Uterus (tissue), 3 donors: ENCODE measurements at regions not wholly inside any gene's neighbourhood (a gene's known extent, or its start where the extent isn't known, plus 50 kb on each side); places are given as distances from the start of the nearest gene placed in this dataset.

ENCODE experiments used
- DNase-seq, 2 donors: peaks; one replicate each; pipeline ENCODE4 v3.0.0-alpha.2; 2019 to 2020
- H3K27ac ChIP-seq, 2 donors: fragments of 200-600 bp; sonication (generic); 1 replicate in 1 of 2; 2 replicates in 1 of 2; pipeline ENCODE4 v1.5.1; 2016 to 2018
- H3K27me3 ChIP-seq, 2 donors: fragments of 200-600 bp; sonication (generic); one replicate each; pipeline ENCODE4 v1.5.1; 2018 to 2019; ENCODE audit warnings: control low read depth in 1 of 2
- H3K36me3 ChIP-seq, 2 donors: fragments of 200-600 bp; sonication (generic); one replicate each; pipeline ENCODE4 v1.5.1; 2019; ENCODE audit warnings: control low read depth in 1 of 2
- H3K4me1 ChIP-seq, 2 donors: fragments of 200-600 bp; sonication (generic); one replicate each; pipeline ENCODE4 v1.5.1; 2018 to 2019; ENCODE audit warnings: control low read depth in 1 of 2
- H3K4me3 ChIP-seq, 2 donors: fragments of 200-600 bp; sonication (generic); 1 replicate in 1 of 2; 2 replicates in 1 of 2; pipeline ENCODE4 v1.5.1; 2018 to 2019; ENCODE audit warnings: mild to moderate bottlenecking in 1 of 2
- H3K9me3 ChIP-seq, 2 donors: fragments of 200-600 bp; sonication (generic); one replicate each; pipeline ENCODE4 v1.5.1; 2019; ENCODE audit warnings: control low read depth in 1 of 2
- POLR2A ChIP-seq, 2 donors: fragments of 450-650 bp; IDR thresholded peaks; one replicate each; pipeline ENCODE4 v1.6.1; 2016; ENCODE audit warnings: antibody characterized with exemption in 2 of 2, mild to moderate bottlenecking in 1 of 2, moderate library complexity in 1 of 2
- intact Hi-C: fragments of 100-400 bp; cut with DNase I; formaldehyde crosslinking; loops from one replicate; pipeline ENCODE4 v1.15.1; 2023; ENCODE audit warnings: low total_unique reads
- TF ChIP-seq, protein P1 (sequence below), 4 experiments: fragments of 200-600 bp in 2 of 4; fragments of 450-650 bp in 2 of 4; sonication (generic) in 2 of 4; IDR thresholded peaks; one replicate each; pipeline ENCODE4 v1.5.1; 2016 to 2019; ENCODE audit warnings: antibody characterized with exemption in 4 of 4, mild to moderate bottlenecking in 2 of 4, moderate library complexity in 1 of 4
- donor health status: DM: yes; HTN: yes; CAD: no.

DNA sequence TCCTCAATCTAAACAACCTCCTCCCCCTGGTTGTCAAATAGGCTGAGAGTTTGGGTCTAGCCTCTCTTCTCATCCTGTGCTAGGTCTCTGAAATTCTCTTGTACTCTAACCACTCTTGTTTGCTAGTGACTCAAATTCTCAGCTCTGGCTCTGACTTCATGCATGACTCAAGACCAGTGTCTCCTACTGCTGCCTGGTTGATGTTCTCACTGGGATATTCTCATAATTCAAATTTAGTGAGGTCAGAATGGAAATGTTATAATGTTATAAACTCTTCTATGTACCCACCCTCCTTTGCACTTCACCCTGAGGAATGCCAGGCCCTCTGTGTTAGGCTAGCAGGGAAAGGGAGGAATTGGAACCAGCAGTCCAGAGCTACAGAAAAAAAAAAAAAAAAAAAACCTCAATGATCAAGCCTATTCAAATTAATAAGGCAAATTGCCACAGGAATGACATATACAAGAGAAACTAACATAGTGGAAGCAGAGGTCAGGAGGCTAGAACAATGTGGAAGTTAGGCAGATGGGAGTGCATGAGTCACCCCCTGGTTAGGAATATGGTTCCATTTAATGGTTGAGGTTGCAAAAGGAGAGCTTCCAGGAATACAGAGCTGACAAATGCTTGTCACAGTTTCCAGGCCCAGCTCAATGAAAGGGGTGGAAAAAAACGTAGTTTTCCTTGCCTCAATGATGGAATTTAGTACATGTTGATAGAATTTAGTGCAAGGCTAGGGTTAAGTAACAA is 459.5 kb downstream of the RMST start:
- DNase-seq = peak in 1 of 2 donors; percentile 14
- Histone ChIP-seq H3K4me3 (no peak overlapping the region), H3K4me1 (no peaks in the 10 kb centered on the region), H3K27me3 (no peaks in the 10 kb centered on the region), H3K9me3 (no peaks in the 10 kb centered on the region), H3K36me3 (no peaks in the 10 kb centered on the region), H3K27ac (peak overlapping the region in 1 of 2 donors; percentile 57)
- TF ChIP-seq, protein P1, sequence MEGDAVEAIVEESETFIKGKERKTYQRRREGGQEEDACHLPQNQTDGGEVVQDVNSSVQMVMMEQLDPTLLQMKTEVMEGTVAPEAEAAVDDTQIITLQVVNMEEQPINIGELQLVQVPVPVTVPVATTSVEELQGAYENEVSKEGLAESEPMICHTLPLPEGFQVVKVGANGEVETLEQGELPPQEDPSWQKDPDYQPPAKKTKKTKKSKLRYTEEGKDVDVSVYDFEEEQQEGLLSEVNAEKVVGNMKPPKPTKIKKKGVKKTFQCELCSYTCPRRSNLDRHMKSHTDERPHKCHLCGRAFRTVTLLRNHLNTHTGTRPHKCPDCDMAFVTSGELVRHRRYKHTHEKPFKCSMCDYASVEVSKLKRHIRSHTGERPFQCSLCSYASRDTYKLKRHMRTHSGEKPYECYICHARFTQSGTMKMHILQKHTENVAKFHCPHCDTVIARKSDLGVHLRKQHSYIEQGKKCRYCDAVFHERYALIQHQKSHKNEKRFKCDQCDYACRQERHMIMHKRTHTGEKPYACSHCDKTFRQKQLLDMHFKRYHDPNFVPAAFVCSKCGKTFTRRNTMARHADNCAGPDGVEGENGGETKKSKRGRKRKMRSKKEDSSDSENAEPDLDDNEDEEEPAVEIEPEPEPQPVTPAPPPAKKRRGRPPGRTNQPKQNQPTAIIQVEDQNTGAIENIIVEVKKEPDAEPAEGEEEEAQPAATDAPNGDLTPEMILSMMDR (IDR thresholded peaks at IDR 0.05) = no peak
- TF ChIP-seq POLR2A (IDR thresholded peaks at IDR 0.05) = no peak
- intact Hi-C loops = no loop called here

DNA sequence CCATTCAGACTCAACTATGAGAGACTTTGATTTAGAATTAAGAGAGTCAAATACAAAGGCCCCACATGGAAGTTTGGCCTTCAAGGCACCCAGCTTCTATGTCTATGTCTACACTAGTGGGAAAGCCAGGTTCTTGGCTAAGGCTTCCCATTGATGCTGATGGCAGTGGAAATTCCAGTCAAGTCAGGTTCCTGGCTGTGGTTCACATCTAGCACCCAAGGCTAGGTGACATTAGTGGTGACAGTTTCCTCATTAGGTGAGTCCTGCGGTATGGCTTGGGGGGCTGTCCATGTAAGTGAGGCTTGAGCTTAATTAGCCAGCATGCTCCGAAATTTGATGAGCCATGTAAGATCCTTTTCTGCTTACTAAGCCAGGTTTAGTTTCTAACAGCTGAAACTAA is 460.9 kb downstream of the RMST start:
- Histone ChIP-seq H3K36me3 (no peaks in the 10 kb centered on the region), H3K27ac (no peak overlapping the region), H3K9me3 (no peaks in the 10 kb centered on the region), H3K4me3 (no peak overlapping the region), H3K27me3 (no peaks in the 10 kb centered on the region), H3K4me1 (no peaks in the 10 kb centered on the region)
- TF ChIP-seq, protein P1 (IDR thresholded peaks at IDR 0.05) = no peak
- no peak for TF ChIP-seq POLR2A (IDR thresholded peaks at IDR 0.05)
- no peak for DNase-seq
- intact Hi-C loops = no loop called here

DNA sequence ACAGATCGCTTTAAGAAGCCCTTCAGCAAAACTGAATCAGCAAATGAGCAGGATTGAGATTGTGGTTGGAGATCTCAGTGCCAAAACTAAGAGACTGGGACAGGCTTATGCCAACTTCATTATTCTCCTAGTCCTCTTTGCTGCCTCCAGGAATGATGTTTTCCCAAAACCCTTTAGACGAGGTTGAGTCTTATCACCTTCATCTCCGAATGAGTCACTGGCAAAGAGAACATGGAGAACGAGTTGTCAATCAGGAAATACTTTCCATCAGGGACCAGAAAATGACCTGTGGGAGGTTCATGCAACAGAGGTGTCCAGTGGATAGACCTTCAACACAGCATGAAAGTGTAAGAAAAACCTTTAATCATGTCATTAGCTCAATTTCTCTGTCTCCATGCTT is 461.5 kb downstream of the RMST start:
- intact Hi-C loops = no loop called here
- Histone ChIP-seq H3K4me3 (no peak overlapping the region), H3K27ac (no peak overlapping the region), H3K4me1 (no peaks in the 10 kb centered on the region), H3K9me3 (no peaks in the 10 kb centered on the region), H3K27me3 (no peaks in the 10 kb centered on the region), H3K36me3 (no peaks in the 10 kb centered on the region)
- DNase-seq = no peak
- TF ChIP-seq, protein P1 (IDR thresholded peaks at IDR 0.05) = no peak

- Histone ChIP-seq H3K27ac (peak overlapping the region in 1 of 2 donors; percentile 34), H3K9me3 (no peaks in the 10 kb centered on the region), H3K4me1 (no peaks in the 10 kb centered on the region), H3K27me3 (no peaks in the 10 kb centered on the region), H3K36me3 (no peaks in the 10 kb centered on the region), H3K4me3 (no peak overlapping the region)
- DNase-seq = no peak
- intact Hi-C loops = no loop called here
- TF ChIP-seq, protein P1 (IDR thresholded peaks at IDR 0.05) = no peak
- no peak for TF ChIP-seq POLR2A (IDR thresholded peaks at IDR 0.05)
Measured at GRCh38 chr12:97927977-97928376, 465.4 kb downstream of the RMST start.

GRCh38 chr12:97936165-97936564 is 473.6 kb downstream of the RMST start:
- Histone ChIP-seq H3K27me3 (no peaks in the 10 kb centered on the region), H3K36me3 (no peaks in the 10 kb centered on the region), H3K27ac (no peak overlapping the region), H3K4me3 (no peak overlapping the region), H3K4me1 (no peaks in the 10 kb centered on the region), H3K9me3 (no peaks in the 10 kb centered on the region)
- intact Hi-C loops = no loop called here
- DNase-seq = no peak
- TF ChIP-seq, protein P1 (IDR thresholded peaks at IDR 0.05) = no peak
- no peak for TF ChIP-seq POLR2A (IDR thresholded peaks at IDR 0.05)
